ENCODE measurements at regions not wholly inside any gene's neighbourhood (a gene's known extent, or its start where the extent isn't known, plus 50 kb on each side); places are given as distances from the start of the nearest gene placed in this dataset.

- Histone ChIP-seq H3K9me3 (ENCODE audit: severe bottlenecking) (no peaks in the 10 kb centered on the region), H3K36me3 (no peaks in the 10 kb centered on the region), H3K4me3 (ENCODE audit: low read depth, low read length) (no peak overlapping the region), H3K27ac (no peak overlapping the region), H3K27me3 (ENCODE audit: insufficient read depth, low read depth, severe bottlenecking) (no peaks in the 10 kb centered on the region)
- no peak for TF ChIP-seq CTCF (IDR thresholded peaks at IDR 0.05; ENCODE audit: low read depth, low read length)
- no peak for DNase-seq
These were observed 910.3 kb upstream of the MBL2 start for GRCh38 chr10:53682885-53683284.

GRCh38 chr10:53682458-53682857 is 909.9 kb upstream of the MBL2 start:
- no peak for TF ChIP-seq CTCF (IDR thresholded peaks at IDR 0.05; ENCODE audit: low read depth, low read length)
- no peaks in the 10 kb centered on the region for H3K27me3 ChIP-seq (ENCODE audit: insufficient read depth, low read depth, severe bottlenecking)
- no peak overlapping the region for H3K4me3 ChIP-seq (ENCODE audit: low read depth, low read length)
- no peaks in the 10 kb centered on the region for H3K9me3 ChIP-seq (ENCODE audit: severe bottlenecking)
- no peaks in the 10 kb centered on the region for H3K36me3 ChIP-seq
- DNase-seq: no peak
- no peak overlapping the region for H3K27ac ChIP-seq

DNA sequence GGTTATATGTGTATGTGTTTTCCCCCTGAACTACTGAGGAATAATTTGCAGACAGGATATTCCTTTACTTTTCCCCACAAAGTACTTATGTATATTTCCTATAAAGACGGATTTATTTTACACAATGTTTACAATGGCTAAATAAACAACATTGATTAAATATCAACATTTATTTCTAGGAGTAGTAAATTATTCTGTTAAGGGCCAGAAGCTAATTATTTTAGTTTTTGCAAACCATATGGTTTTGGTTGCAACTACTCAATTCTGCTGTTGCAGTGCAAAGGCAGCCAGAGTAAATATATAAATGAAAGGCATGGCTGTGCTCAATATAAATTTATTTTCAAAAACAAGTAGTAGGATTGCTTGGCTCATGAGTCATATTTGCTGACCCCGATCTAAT is 907.1 kb upstream of the MBL2 start:
- Histone ChIP-seq H3K4me3 (ENCODE audit: low read depth, low read length) (no peak overlapping the region), H3K36me3 (no peaks in the 10 kb centered on the region), H3K27me3 (ENCODE audit: insufficient read depth, low read depth, severe bottlenecking) (no peaks in the 10 kb centered on the region), H3K27ac (no peak overlapping the region), H3K9me3 (ENCODE audit: severe bottlenecking) (no peaks in the 10 kb centered on the region)
- TF ChIP-seq CTCF (IDR thresholded peaks at IDR 0.05; ENCODE audit: low read depth, low read length): no peak
- no peak for DNase-seq

- Histone ChIP-seq H3K27ac (no peak overlapping the region), H3K9me3 (ENCODE audit: severe bottlenecking) (no peaks in the 10 kb centered on the region), H3K27me3 (ENCODE audit: insufficient read depth, low read depth, severe bottlenecking) (no peaks in the 10 kb centered on the region), H3K4me3 (ENCODE audit: low read depth, low read length) (no peak overlapping the region), H3K36me3 (no peaks in the 10 kb centered on the region)
- no peak for TF ChIP-seq CTCF (IDR thresholded peaks at IDR 0.05; ENCODE audit: low read depth, low read length)
- DNase-seq: no peak
These were observed 902.6 kb upstream of the MBL2 start for GRCh38 chr10:53675177-53675576.

- no peak for DNase-seq
- Histone ChIP-seq H3K4me3 (ENCODE audit: low read depth, low read length) (no peak overlapping the region), H3K36me3 (no peaks in the 10 kb centered on the region), H3K27ac (no peak overlapping the region), H3K27me3 (ENCODE audit: insufficient read depth, low read depth, severe bottlenecking) (no peaks in the 10 kb centered on the region), H3K9me3 (ENCODE audit: severe bottlenecking) (peaks cover 7% of the 10 kb centered on the region)
- TF ChIP-seq CTCF (IDR thresholded peaks at IDR 0.05; ENCODE audit: low read depth, low read length): no peak
These were observed 894.5 kb upstream of the MBL2 start for GRCh38 chr10:53667063-53667462.

- no peak for DNase-seq
- H3K9me3 ChIP-seq (ENCODE audit: severe bottlenecking): peaks cover 7% of the 10 kb centered on the region
- H3K27ac ChIP-seq: no peak overlapping the region
- no peak overlapping the region for H3K4me3 ChIP-seq (ENCODE audit: low read depth, low read length)
- no peak for TF ChIP-seq CTCF (IDR thresholded peaks at IDR 0.05; ENCODE audit: low read depth, low read length)
- no peaks in the 10 kb centered on the region for H3K27me3 ChIP-seq (ENCODE audit: insufficient read depth, low read depth, severe bottlenecking)
- H3K36me3 ChIP-seq: no peaks in the 10 kb centered on the region
These were observed 891.9 kb upstream of the MBL2 start for GRCh38 chr10:53664282-53665019.

Measured in WERI-Rb-1 (cell line).